ENCODE measurements at regions not wholly inside any gene's neighbourhood (a gene's known extent, or its start where the extent isn't known, plus 50 kb on each side); places are given as distances from the start of the nearest gene placed in this dataset.
A peak's percentile ranks its signal among the peaks of the same experiment; 100 is the strongest.

DNA sequence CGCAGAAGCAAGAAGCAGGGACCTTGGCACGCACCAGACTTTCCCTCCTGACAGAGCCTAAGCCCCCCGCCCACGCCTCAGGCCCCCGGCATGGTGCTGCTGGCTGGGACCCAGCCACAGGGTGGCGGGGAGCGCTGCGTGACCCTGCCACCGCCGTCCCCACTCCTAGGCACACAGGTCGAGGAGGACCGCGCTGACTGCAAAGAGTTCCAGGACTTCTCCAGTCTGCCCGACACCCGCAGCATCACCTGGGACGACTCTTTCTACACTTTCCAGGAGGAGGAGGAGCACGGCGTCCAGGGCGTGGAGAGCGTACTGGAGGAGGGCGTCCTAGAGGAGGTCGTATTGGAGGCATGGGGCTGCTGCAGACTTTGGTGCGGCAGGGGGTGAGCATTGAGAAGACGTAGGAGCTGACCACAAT lies 103.7 kb downstream of the TRIM51G start:
- Histone ChIP-seq H3K14ac (ENCODE audit: low read length) (no peak overlapping the region), H3K9me3 (replicated peaks in 1 of 2; ENCODE audit: control insufficient read depth in 2 of 2, insufficient read depth in 1 of 2, low read depth in 1 of 2, low read length in 2 of 2) (peaks cover 0 to 3% of the 10 kb centered on the region in 2 donors), H2BK15ac (ENCODE audit: low read length) (no peak overlapping the region), H3K27ac (replicated peaks; ENCODE audit: low read length) (no peak overlapping the region), H3K36me3 (replicated peaks in 1 of 2; ENCODE audit: control insufficient read depth in 2 of 2, insufficient read depth in 2 of 2, low read length in 2 of 2) (no peaks in the 10 kb centered on the region), H3K4me2 (ENCODE audit: insufficient read depth, low read length, poor library complexity, severe bottlenecking) (no peak overlapping the region), H2BK5ac (ENCODE audit: low read length) (no peak overlapping the region), H2BK120ac (ENCODE audit: low read depth, low read length) (no peak overlapping the region), H4K91ac (ENCODE audit: low read depth, low read length, poor library complexity) (no peak overlapping the region), H3K18ac (ENCODE audit: low read length) (no peak overlapping the region), H3K27me3 (ENCODE audit: control insufficient read depth in 3 of 3, insufficient read depth in 3 of 3, low read depth in 1 of 3, low read length in 3 of 3) (no peaks in the 10 kb centered on the region), H2AK5ac (ENCODE audit: low read depth, low read length) (no peak overlapping the region), H3K4me1 (ENCODE audit: control insufficient read depth in 2 of 2, insufficient read depth in 1 of 2, low read depth in 1 of 2, low read length in 2 of 2) (no peaks in the 10 kb centered on the region), H2AFZ (ENCODE audit: low read length) (no peak overlapping the region), H3K9ac (ENCODE audit: low read depth, low read length, poor library complexity) (peak overlapping the region; percentile 9), H3K4ac (ENCODE audit: low read length) (no peak overlapping the region), H3K23ac (ENCODE audit: low read depth, low read length, poor library complexity) (peak overlapping the region; percentile 43), H4K8ac (ENCODE audit: low read depth, low read length) (no peak overlapping the region), H3K79me1 (ENCODE audit: low read depth, low read length) (no peaks in the 10 kb centered on the region), H2BK12ac (ENCODE audit: low read length) (no peak overlapping the region), H3K4me3 (ENCODE audit: low read length in 2 of 2) (peak overlapping the region in 1 of 2 donors; percentile 68)
- WGBS, 2 donors (ENCODE audit: extremely low coverage in 2 of 2, insufficient read length in 2 of 2, insufficient replicate concordance in 1 of 2): no CpG with 5 or more reads among the region's 24 CpGs
- no peak for DNase-seq (ENCODE audit: low spot score)

- Histone ChIP-seq H2AFZ (ENCODE audit: low read length) (no peak overlapping the region), H2BK5ac (ENCODE audit: low read length) (no peak overlapping the region), H3K18ac (ENCODE audit: low read length) (no peak overlapping the region), H2AK5ac (ENCODE audit: low read depth, low read length) (no peak overlapping the region), H3K27ac (replicated peaks; ENCODE audit: low read length) (no peak overlapping the region), H3K27me3 (ENCODE audit: control insufficient read depth in 3 of 3, insufficient read depth in 3 of 3, low read depth in 1 of 3, low read length in 3 of 3) (no peaks in the 10 kb centered on the region), H3K4me2 (ENCODE audit: insufficient read depth, low read length, poor library complexity, severe bottlenecking) (no peak overlapping the region), H2BK15ac (ENCODE audit: low read length) (no peak overlapping the region), H3K79me1 (ENCODE audit: low read depth, low read length) (no peaks in the 10 kb centered on the region), H4K91ac (ENCODE audit: low read depth, low read length, poor library complexity) (no peak overlapping the region), H3K23ac (ENCODE audit: low read depth, low read length, poor library complexity) (no peak overlapping the region), H4K8ac (ENCODE audit: low read depth, low read length) (no peak overlapping the region), H2BK12ac (ENCODE audit: low read length) (no peak overlapping the region), H3K9me3 (replicated peaks in 1 of 2; ENCODE audit: control insufficient read depth in 2 of 2, insufficient read depth in 1 of 2, low read depth in 1 of 2, low read length in 2 of 2) (peaks cover 0 to 3% of the 10 kb centered on the region in 2 donors), H3K14ac (ENCODE audit: low read length) (no peak overlapping the region), H3K36me3 (replicated peaks in 1 of 2; ENCODE audit: control insufficient read depth in 2 of 2, insufficient read depth in 2 of 2, low read length in 2 of 2) (no peaks in the 10 kb centered on the region), H3K4me3 (ENCODE audit: low read length in 2 of 2) (no peak overlapping the region), H3K9ac (ENCODE audit: low read depth, low read length, poor library complexity) (no peak overlapping the region), H3K4ac (ENCODE audit: low read length) (no peak overlapping the region), H3K4me1 (ENCODE audit: control insufficient read depth in 2 of 2, insufficient read depth in 1 of 2, low read depth in 1 of 2, low read length in 2 of 2) (no peaks in the 10 kb centered on the region), H2BK120ac (ENCODE audit: low read depth, low read length) (no peak overlapping the region)
- no peak for DNase-seq (ENCODE audit: low spot score)
- WGBS, 2 donors (ENCODE audit: extremely low coverage in 2 of 2, insufficient read length in 2 of 2, insufficient replicate concordance in 1 of 2): no CpG with 5 or more reads among the region's 3 CpGs
Observed at GRCh38 chr11:48879256-48879655, 104.4 kb downstream of the TRIM51G start.

Data from neuronal stem cell (in vitro differentiated cells).